ENCODE measurements at regions not wholly inside any gene's neighbourhood (a gene's known extent, or its start where the extent isn't known, plus 50 kb on each side); places are given as distances from the start of the nearest gene placed in this dataset.

DNA sequence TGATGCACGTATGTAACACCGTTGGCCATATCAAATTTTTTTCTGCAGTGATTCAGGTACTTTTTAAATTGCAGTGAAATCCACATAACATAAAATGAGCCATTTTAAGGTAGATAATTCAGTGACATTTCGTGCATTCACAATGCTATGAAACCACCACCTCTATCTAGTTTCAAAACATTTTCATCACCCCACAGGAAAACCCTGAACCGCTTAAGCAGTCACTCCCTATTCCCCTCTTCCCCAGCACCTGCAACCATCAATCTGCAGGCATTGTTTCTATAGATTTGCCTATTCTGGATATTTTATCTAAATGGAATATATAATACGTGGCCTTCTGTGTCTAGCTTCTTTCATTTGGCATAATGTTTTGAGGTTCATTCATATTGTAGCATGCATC lies 79.2 kb downstream of the BOD1 start:
- Histone ChIP-seq H3K27me3 (ENCODE audit: control insufficient read depth in 1 of 2, insufficient read depth in 1 of 2, low read length in 2 of 2) (no peaks in the 10 kb centered on the region), H2AK5ac (ENCODE audit: low read length, severe bottlenecking) (no peak overlapping the region), H2AFZ (ENCODE audit: low read depth, low read length) (no peak overlapping the region), H2BK5ac (ENCODE audit: low read depth, low read length, poor library complexity, severe bottlenecking) (no peak overlapping the region), H3K36me3 (ENCODE audit: control insufficient read depth in 1 of 2, insufficient read depth in 2 of 2, low read depth in 1 of 2, low read length in 2 of 2) (no peaks in the 10 kb centered on the region), H3K23ac (ENCODE audit: low read length in 2 of 2) (no peak overlapping the region), H3K4me1 (ENCODE audit: control insufficient read depth, insufficient read depth, low read depth, low read length) (peaks cover 2% of the 10 kb centered on the region), H2BK15ac (ENCODE audit: low read depth, poor library complexity, severe bottlenecking) (no peak overlapping the region), H3K79me1 (replicated peaks; ENCODE audit: low read length, poor library complexity, severe bottlenecking) (no peaks in the 10 kb centered on the region), H3K4me3 (ENCODE audit: insufficient read depth in 1 of 2, low read depth in 1 of 2, low read length in 2 of 2) (no peak overlapping the region), H3K27ac (ENCODE audit: low read length, poor library complexity, severe bottlenecking) (no peak overlapping the region), H3K18ac (ENCODE audit: low read depth in 1 of 2, low read length in 2 of 2) (no peak overlapping the region), H3K4me2 (ENCODE audit: low read length, poor library complexity, severe bottlenecking) (no peak overlapping the region), H2BK12ac (ENCODE audit: low read length in 2 of 2) (no peak overlapping the region), H4K91ac (ENCODE audit: low read length) (no peak overlapping the region), H3K14ac (ENCODE audit: low read length in 2 of 2) (no peak overlapping the region), H2BK120ac (ENCODE audit: low read depth, low read length) (no peak overlapping the region), H3K9me3 (ENCODE audit: control insufficient read depth, low read length) (no peaks in the 10 kb centered on the region), H3K9ac (ENCODE audit: low read length) (no peak overlapping the region), H3K4ac (ENCODE audit: low read depth in 1 of 2, low read length in 2 of 2) (no peak overlapping the region), H4K8ac (ENCODE audit: low read length) (no peak overlapping the region)
- no peak for DNase-seq
- 98% methylated on average over 3 of the region's 5 CpGs for WGBS

DNA sequence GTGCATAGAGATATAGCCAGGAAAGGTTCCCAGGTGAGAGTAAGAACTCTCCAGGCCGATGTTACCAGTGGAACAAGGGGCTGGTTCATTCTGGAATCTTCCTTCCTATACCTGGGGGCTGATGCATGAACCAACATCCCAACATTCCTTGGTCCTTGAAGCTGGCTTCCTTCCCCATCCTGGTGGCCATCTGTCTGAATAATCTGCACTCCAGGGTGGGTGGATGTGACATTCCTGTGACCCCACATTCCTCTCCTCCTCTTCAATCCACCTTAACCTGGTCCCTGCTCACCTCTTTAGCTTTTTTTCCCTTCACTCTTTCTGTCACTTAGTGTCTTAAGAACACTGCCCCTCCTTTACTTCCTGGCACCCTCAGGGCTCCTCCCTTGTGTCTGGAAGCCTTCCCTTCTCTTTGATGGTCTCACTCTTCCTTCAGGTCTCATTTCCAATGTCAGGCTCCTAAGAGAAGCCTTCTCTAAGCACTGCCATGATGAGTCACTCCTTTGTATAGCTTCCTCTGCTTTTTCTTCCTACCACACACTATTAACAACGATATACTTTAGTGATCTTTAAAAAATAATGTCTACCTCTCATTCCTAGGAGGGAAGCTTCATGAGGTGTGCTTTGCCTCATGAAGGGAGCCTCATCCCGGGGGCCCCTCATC lies 80.3 kb downstream of the BOD1 start:
- no peaks in the 10 kb centered on the region for H3K36me3 ChIP-seq (ENCODE audit: control insufficient read depth in 1 of 2, insufficient read depth in 2 of 2, low read depth in 1 of 2, low read length in 2 of 2)
- H3K4me3 ChIP-seq (ENCODE audit: insufficient read depth in 1 of 2, low read depth in 1 of 2, low read length in 2 of 2), result no peak overlapping the region
- H3K23ac ChIP-seq (ENCODE audit: low read length in 2 of 2), result peak overlapping the region in 1 of 2 experiments; percentile 5
- no peaks in the 10 kb centered on the region for H3K27me3 ChIP-seq (ENCODE audit: control insufficient read depth in 1 of 2, insufficient read depth in 1 of 2, low read length in 2 of 2)
- no peak overlapping the region for H2AK5ac ChIP-seq (ENCODE audit: low read length, severe bottlenecking)
- peak overlapping the region; percentile 33 for H2BK15ac ChIP-seq (ENCODE audit: low read depth, poor library complexity, severe bottlenecking)
- H3K4me2 ChIP-seq (ENCODE audit: low read length, poor library complexity, severe bottlenecking), result no peak overlapping the region
- H2BK5ac ChIP-seq (ENCODE audit: low read depth, low read length, poor library complexity, severe bottlenecking), result no peak overlapping the region
- H2BK120ac ChIP-seq (ENCODE audit: low read depth, low read length), result no peak overlapping the region
- no peak overlapping the region for H2AFZ ChIP-seq (ENCODE audit: low read depth, low read length)
- no peak overlapping the region for H3K4ac ChIP-seq (ENCODE audit: low read depth in 1 of 2, low read length in 2 of 2)
- peaks cover 2% of the 10 kb centered on the region for H3K4me1 ChIP-seq (ENCODE audit: control insufficient read depth, insufficient read depth, low read depth, low read length)
- H2BK12ac ChIP-seq (ENCODE audit: low read length in 2 of 2), result peak overlapping the region in 1 of 2 experiments; percentile 77
- no peaks in the 10 kb centered on the region for H3K9me3 ChIP-seq (ENCODE audit: control insufficient read depth, low read length)
- H3K27ac ChIP-seq (ENCODE audit: low read length, poor library complexity, severe bottlenecking), result no peak overlapping the region
- H3K79me1 ChIP-seq (replicated peaks; ENCODE audit: low read length, poor library complexity, severe bottlenecking), result no peaks in the 10 kb centered on the region
- no peak overlapping the region for H3K9ac ChIP-seq (ENCODE audit: low read length)
- H3K18ac ChIP-seq (ENCODE audit: low read depth in 1 of 2, low read length in 2 of 2), result peak overlapping the region in 1 of 2 experiments; percentile 28
- peak; percentile 28 for DNase-seq
- H4K8ac ChIP-seq (ENCODE audit: low read length), result no peak overlapping the region
- no peak overlapping the region for H4K91ac ChIP-seq (ENCODE audit: low read length)
- 93% methylated on average over 2 of the region's 3 CpGs for WGBS
- no peak overlapping the region for H3K14ac ChIP-seq (ENCODE audit: low read length in 2 of 2)

DNA sequence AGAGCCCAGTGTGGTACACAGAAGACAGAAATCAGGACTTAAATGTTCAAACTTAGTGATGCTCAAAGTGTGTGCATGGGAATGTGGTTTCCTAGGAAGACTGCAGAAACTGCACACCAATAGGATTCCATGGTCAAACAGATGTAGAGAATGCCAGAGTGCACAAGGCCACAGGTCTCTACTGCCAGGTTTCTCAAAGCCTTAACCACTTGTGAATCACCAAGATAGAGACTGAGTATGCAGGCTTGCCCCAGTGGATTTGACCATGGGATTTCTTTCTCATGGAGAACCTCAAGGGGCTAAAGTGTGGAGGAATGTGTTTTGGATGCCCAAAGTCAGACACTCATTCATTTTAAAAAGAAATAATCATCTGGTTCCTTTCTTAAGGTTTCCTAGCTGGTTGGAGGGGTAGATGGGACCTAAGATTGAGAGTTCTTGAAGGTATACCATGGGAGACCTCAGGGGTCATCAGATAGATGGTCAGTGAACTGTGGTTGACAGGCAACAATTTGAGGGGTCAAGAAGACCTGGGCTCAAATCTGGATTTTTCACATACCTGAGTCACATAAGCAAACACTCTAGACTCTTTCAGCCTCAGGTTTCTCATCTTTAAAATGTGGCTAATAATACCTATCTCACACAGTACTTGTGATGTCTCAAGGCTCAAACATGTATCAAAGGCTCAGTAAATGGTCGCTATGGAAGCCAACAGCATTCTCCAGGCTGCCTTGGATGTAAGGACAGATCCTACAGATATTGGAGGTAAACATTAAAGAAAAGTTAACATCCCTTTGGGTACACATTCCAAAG lies 81.1 kb downstream of the BOD1 start:
- no peak overlapping the region for H2BK15ac ChIP-seq (ENCODE audit: low read depth, poor library complexity, severe bottlenecking)
- DNase-seq, result no peak
- H3K18ac ChIP-seq (ENCODE audit: low read depth in 1 of 2, low read length in 2 of 2), result no peak overlapping the region
- H4K91ac ChIP-seq (ENCODE audit: low read length), result no peak overlapping the region
- 63% methylated on average over 1 of the region's 1 CpG for WGBS
- H3K27ac ChIP-seq (ENCODE audit: low read length, poor library complexity, severe bottlenecking), result no peak overlapping the region
- H2BK5ac ChIP-seq (ENCODE audit: low read depth, low read length, poor library complexity, severe bottlenecking), result no peak overlapping the region
- H3K27me3 ChIP-seq (ENCODE audit: control insufficient read depth in 1 of 2, insufficient read depth in 1 of 2, low read length in 2 of 2), result no peaks in the 10 kb centered on the region
- H3K23ac ChIP-seq (ENCODE audit: low read length in 2 of 2), result no peak overlapping the region
- no peak overlapping the region for H3K9ac ChIP-seq (ENCODE audit: low read length)
- no peak overlapping the region for H4K8ac ChIP-seq (ENCODE audit: low read length)
- H2BK120ac ChIP-seq (ENCODE audit: low read depth, low read length), result no peak overlapping the region
- H2BK12ac ChIP-seq (ENCODE audit: low read length in 2 of 2), result no peak overlapping the region
- H3K4me2 ChIP-seq (ENCODE audit: low read length, poor library complexity, severe bottlenecking), result no peak overlapping the region
- peaks cover 2% of the 10 kb centered on the region for H3K4me1 ChIP-seq (ENCODE audit: control insufficient read depth, insufficient read depth, low read depth, low read length)
- no peak overlapping the region for H3K14ac ChIP-seq (ENCODE audit: low read length in 2 of 2)
- H3K9me3 ChIP-seq (ENCODE audit: control insufficient read depth, low read length), result no peaks in the 10 kb centered on the region
- no peak overlapping the region for H2AK5ac ChIP-seq (ENCODE audit: low read length, severe bottlenecking)
- H3K36me3 ChIP-seq (ENCODE audit: control insufficient read depth in 1 of 2, insufficient read depth in 2 of 2, low read depth in 1 of 2, low read length in 2 of 2), result no peaks in the 10 kb centered on the region
- H3K4me3 ChIP-seq (ENCODE audit: insufficient read depth in 1 of 2, low read depth in 1 of 2, low read length in 2 of 2), result no peak overlapping the region
- no peak overlapping the region for H3K4ac ChIP-seq (ENCODE audit: low read depth in 1 of 2, low read length in 2 of 2)
- H3K79me1 ChIP-seq (replicated peaks; ENCODE audit: low read length, poor library complexity, severe bottlenecking), result no peaks in the 10 kb centered on the region
- H2AFZ ChIP-seq (ENCODE audit: low read depth, low read length), result no peak overlapping the region

DNA sequence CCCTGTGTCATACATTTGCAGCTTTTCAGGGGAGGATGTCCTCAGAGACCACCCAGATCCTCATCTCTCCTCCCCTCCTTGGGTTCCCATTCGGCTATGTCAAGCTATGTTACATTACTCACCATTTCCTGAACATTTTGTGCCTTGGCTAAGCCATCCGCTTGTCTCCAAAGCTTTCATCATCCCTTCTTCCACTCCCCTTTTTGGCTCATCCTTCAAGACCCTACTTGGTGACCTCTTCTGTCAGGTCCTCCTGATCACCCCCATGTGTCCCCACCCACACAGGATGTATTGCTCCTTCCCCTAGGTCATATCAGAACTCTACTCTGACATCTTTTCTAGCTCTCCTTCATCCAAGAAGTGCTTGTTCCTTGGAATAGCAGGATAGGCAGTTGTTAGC lies 81.8 kb downstream of the BOD1 start:
- no peaks in the 10 kb centered on the region for H3K79me1 ChIP-seq (replicated peaks; ENCODE audit: low read length, poor library complexity, severe bottlenecking)
- H3K9me3 ChIP-seq (ENCODE audit: control insufficient read depth, low read length), result no peaks in the 10 kb centered on the region
- 54% methylated on average over 2 of the region's 2 CpGs for WGBS
- H3K23ac ChIP-seq (ENCODE audit: low read length in 2 of 2), result no peak overlapping the region
- H4K8ac ChIP-seq (ENCODE audit: low read length), result peak overlapping the region; percentile 59
- no peak overlapping the region for H3K4me2 ChIP-seq (ENCODE audit: low read length, poor library complexity, severe bottlenecking)
- no peak overlapping the region for H3K27ac ChIP-seq (ENCODE audit: low read length, poor library complexity, severe bottlenecking)
- no peak overlapping the region for H3K9ac ChIP-seq (ENCODE audit: low read length)
- no peak overlapping the region for H3K14ac ChIP-seq (ENCODE audit: low read length in 2 of 2)
- H3K36me3 ChIP-seq (ENCODE audit: control insufficient read depth in 1 of 2, insufficient read depth in 2 of 2, low read depth in 1 of 2, low read length in 2 of 2), result no peaks in the 10 kb centered on the region
- no peak overlapping the region for H2BK120ac ChIP-seq (ENCODE audit: low read depth, low read length)
- H3K4ac ChIP-seq (ENCODE audit: low read depth in 1 of 2, low read length in 2 of 2), result peak overlapping the region in 1 of 2 experiments; percentile 26
- H2BK5ac ChIP-seq (ENCODE audit: low read depth, low read length, poor library complexity, severe bottlenecking), result no peak overlapping the region
- H4K91ac ChIP-seq (ENCODE audit: low read length), result no peak overlapping the region
- peak overlapping the region in 1 of 2 experiments; percentile 75 for H2BK12ac ChIP-seq (ENCODE audit: low read length in 2 of 2)
- DNase-seq, result no peak
- no peak overlapping the region for H2BK15ac ChIP-seq (ENCODE audit: low read depth, poor library complexity, severe bottlenecking)
- no peak overlapping the region for H3K4me3 ChIP-seq (ENCODE audit: insufficient read depth in 1 of 2, low read depth in 1 of 2, low read length in 2 of 2)
- H3K18ac ChIP-seq (ENCODE audit: low read depth in 1 of 2, low read length in 2 of 2), result peak overlapping the region in 1 of 2 experiments; percentile 28
- no peak overlapping the region for H2AK5ac ChIP-seq (ENCODE audit: low read length, severe bottlenecking)
- H3K4me1 ChIP-seq (ENCODE audit: control insufficient read depth, insufficient read depth, low read depth, low read length), result peaks cover 2% of the 10 kb centered on the region
- no peaks in the 10 kb centered on the region for H3K27me3 ChIP-seq (ENCODE audit: control insufficient read depth in 1 of 2, insufficient read depth in 1 of 2, low read length in 2 of 2)
- no peak overlapping the region for H2AFZ ChIP-seq (ENCODE audit: low read depth, low read length)
